ENCODE measurements at regions not wholly inside any gene's neighbourhood (a gene's known extent, or its start where the extent isn't known, plus 50 kb on each side); places are given as distances from the start of the nearest gene placed in this dataset.

GRCh38 chr5:121378046-121378445 lies 473.6 kb upstream of the FTMT start:
- no peak for TF ChIP-seq POLR2A (IDR thresholded peaks at IDR 0.05; ENCODE audit: borderline replicate concordance, extremely low read depth, insufficient read depth, insufficient read length)
- TF ChIP-seq SP1 (IDR thresholded peaks at IDR 0.05; ENCODE audit: low read depth) = no peak
- TF ChIP-seq MAX (IDR thresholded peaks at IDR 0.05) = no peak
- no peak for TF ChIP-seq CEBPB (IDR thresholded peaks at IDR 0.05; ENCODE audit: low read depth)
- no peak for TF ChIP-seq FOSL1 (IDR thresholded peaks at IDR 0.05; ENCODE audit: low read depth)
- TF ChIP-seq REST (IDR thresholded peaks at IDR 0.05; ENCODE audit: low read depth) = no peak
- TF ChIP-seq, protein P1, sequence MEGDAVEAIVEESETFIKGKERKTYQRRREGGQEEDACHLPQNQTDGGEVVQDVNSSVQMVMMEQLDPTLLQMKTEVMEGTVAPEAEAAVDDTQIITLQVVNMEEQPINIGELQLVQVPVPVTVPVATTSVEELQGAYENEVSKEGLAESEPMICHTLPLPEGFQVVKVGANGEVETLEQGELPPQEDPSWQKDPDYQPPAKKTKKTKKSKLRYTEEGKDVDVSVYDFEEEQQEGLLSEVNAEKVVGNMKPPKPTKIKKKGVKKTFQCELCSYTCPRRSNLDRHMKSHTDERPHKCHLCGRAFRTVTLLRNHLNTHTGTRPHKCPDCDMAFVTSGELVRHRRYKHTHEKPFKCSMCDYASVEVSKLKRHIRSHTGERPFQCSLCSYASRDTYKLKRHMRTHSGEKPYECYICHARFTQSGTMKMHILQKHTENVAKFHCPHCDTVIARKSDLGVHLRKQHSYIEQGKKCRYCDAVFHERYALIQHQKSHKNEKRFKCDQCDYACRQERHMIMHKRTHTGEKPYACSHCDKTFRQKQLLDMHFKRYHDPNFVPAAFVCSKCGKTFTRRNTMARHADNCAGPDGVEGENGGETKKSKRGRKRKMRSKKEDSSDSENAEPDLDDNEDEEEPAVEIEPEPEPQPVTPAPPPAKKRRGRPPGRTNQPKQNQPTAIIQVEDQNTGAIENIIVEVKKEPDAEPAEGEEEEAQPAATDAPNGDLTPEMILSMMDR (IDR thresholded peaks at IDR 0.05 in 2 of 3, conservative IDR thresholded peaks at IDR 0.05 in 1 of 3; ENCODE audit: borderline replicate concordance in 1 of 3, insufficient read depth in 1 of 3, low read depth in 2 of 3, low read length in 2 of 3) = no peak
- no peak for TF ChIP-seq CBX3 (IDR thresholded peaks at IDR 0.05; ENCODE audit: low read depth)
- no peak for TF ChIP-seq EZH2 (IDR thresholded peaks at IDR 0.05)
- no peak for TF ChIP-seq SIN3A (IDR thresholded peaks at IDR 0.05; ENCODE audit: low read depth)
- TF ChIP-seq EZH2phosphoT487 (IDR thresholded peaks at IDR 0.05; ENCODE audit: borderline replicate concordance) = no peak
- TF ChIP-seq JUND (IDR thresholded peaks at IDR 0.05) = no peak
- TF ChIP-seq, protein P2, sequence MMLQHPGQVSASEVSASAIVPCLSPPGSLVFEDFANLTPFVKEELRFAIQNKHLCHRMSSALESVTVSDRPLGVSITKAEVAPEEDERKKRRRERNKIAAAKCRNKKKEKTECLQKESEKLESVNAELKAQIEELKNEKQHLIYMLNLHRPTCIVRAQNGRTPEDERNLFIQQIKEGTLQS (IDR thresholded peaks at IDR 0.05) = no peak
- TF ChIP-seq RAD21 (IDR thresholded peaks at IDR 0.05; ENCODE audit: low read depth) = no peak
- TF ChIP-seq SRF (IDR thresholded peaks at IDR 0.05; ENCODE audit: low read depth) = no peak
- TF ChIP-seq EGR1 (IDR thresholded peaks at IDR 0.05; ENCODE audit: low read depth) = no peak
- no peak for TF ChIP-seq POLR2AphosphoS5 (IDR thresholded peaks at IDR 0.05; ENCODE audit: low read depth, low read length)
- no peak for TF ChIP-seq YY1 (IDR thresholded peaks at IDR 0.05; ENCODE audit: extremely low read depth, insufficient replicate concordance, low read depth, low read length)
- TF ChIP-seq ELF1 (IDR thresholded peaks at IDR 0.05; ENCODE audit: borderline replicate concordance, low read depth) = no peak
- TF ChIP-seq, protein P3, sequence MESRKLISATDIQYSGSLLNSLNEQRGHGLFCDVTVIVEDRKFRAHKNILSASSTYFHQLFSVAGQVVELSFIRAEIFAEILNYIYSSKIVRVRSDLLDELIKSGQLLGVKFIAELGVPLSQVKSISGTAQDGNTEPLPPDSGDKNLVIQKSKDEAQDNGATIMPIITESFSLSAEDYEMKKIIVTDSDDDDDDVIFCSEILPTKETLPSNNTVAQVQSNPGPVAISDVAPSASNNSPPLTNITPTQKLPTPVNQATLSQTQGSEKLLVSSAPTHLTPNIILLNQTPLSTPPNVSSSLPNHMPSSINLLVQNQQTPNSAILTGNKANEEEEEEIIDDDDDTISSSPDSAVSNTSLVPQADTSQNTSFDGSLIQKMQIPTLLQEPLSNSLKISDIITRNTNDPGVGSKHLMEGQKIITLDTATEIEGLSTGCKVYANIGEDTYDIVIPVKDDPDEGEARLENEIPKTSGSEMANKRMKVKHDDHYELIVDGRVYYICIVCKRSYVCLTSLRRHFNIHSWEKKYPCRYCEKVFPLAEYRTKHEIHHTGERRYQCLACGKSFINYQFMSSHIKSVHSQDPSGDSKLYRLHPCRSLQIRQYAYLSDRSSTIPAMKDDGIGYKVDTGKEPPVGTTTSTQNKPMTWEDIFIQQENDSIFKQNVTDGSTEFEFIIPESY (IDR thresholded peaks at IDR 0.05; ENCODE audit: extremely low read depth, insufficient replicate concordance, low read length) = no peak
- no peak for ATAC-seq
- intact Hi-C loops (cut with micrococcal nuclease) = no loop called here
- ChIA-PET POLR2A (no interaction called here), CTCF (interaction anchor here (1.4 to 1.5 kb wide), 2 partner anchors 13 to 27 kb away, joined by 3 to 4 read pairs; no protein-coding TSS in a partner anchor), RAD21 (ENCODE audit: low non-redundant PET in 1 of 2, low total read pairs in 2 of 2, uncharacterized antibody in 2 of 2, unreplicated experiment in 2 of 2) (no interaction called here)
- Histone ChIP-seq H3K27me3 (ENCODE audit: insufficient read depth, low read length) (no peaks in the 10 kb centered on the region), H3K4me2 (ENCODE audit: low read length) (no peak overlapping the region), H3K9ac (ENCODE audit: low read length) (no peak overlapping the region), H2AFZ (ENCODE audit: low read depth, low read length, poor library complexity, severe bottlenecking) (peak overlapping the region; percentile 47), H4K20me1 (ENCODE audit: insufficient read depth) (no peaks in the 10 kb centered on the region), H3K9me2 (ENCODE audit: insufficient read depth) (no peaks in the 10 kb centered on the region), H3K36me3 (ENCODE audit: control insufficient read depth in 1 of 2, insufficient read depth in 2 of 2, low read length in 2 of 2) (no peaks in the 10 kb centered on the region), H3K4me1 (ENCODE audit: control insufficient read depth in 1 of 2, insufficient read depth in 2 of 2, low read length in 2 of 2) (no peaks in the 10 kb centered on the region), H3K27ac (ENCODE audit: low read depth, low read length) (no peak overlapping the region), H3K4me3 (replicated peaks in 1 of 2; ENCODE audit: low read depth in 1 of 2, low read length in 2 of 2) (no peak overlapping the region), H3K9me3 (ENCODE audit: control insufficient read depth in 1 of 2, insufficient read depth in 1 of 2, low read depth in 1 of 2, low read length in 2 of 2) (no peaks in the 10 kb centered on the region), H3K79me2 (ENCODE audit: insufficient read depth, low read length) (no peaks in the 10 kb centered on the region)
- no TSS peak for BruUV-seq (replicated peaks)
- no peak for DNase-seq (ENCODE audit: low read depth, low spot score)

All from HCT116 (cell line).